ENCODE measurements at regions not wholly inside any gene's neighbourhood (a gene's known extent, or its start where the extent isn't known, plus 50 kb on each side); places are given as distances from the start of the nearest gene placed in this dataset.

GRCh38 chr3:34934660-34935059 lies 704.7 kb upstream of the ARPP21 start:
- TF ChIP-seq CTCF (IDR thresholded peaks at IDR 0.05) (no peak), POLR2AphosphoS5 (IDR thresholded peaks at IDR 0.05; ENCODE audit: low read depth, low read length) (no peak)
